GM19239 (cell line): ENCODE measurements at regions not wholly inside any gene's neighbourhood (a gene's known extent, or its start where the extent isn't known, plus 50 kb on each side); places are given as distances from the start of the nearest gene placed in this dataset.

Experiments
- DNase-seq: peaks from one replicate; pipeline ENCODE4 v3.0.0; 2011; ENCODE audit warnings: low spot score; ENCODE audit not compliant: insufficient read length
- FAIRE-seq: peaks from 2 replicates; lab custom pipeline; 2011; peaks lifted over from hg19 to GRCh38; lab: Jason Lieb, UNC

DNA sequence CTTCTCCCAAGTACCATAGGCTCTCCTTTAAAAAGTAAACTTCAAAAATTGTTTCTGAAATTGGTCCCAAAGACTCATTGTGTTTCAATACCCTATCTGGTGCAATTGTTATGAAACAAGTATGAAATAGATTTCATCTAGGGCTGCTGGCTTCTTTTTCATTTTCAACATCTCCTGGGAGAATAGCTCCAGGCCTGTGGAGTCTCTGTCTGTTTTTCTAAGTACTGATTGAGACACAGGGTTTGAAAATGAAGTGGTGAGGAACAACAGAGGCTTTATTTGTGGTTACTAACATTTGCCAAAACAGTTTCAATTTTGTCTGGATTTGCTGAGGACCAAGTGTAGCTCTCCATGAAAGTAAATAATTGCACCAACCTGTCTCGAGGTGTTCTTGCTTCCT is 315.9 kb upstream of the LRATD1 start:
- no peak for FAIRE-seq
- no peak for DNase-seq

GRCh38 chr2:14321357-14321756 is 311.2 kb upstream of the LRATD1 start:
- DNase-seq (no peak), FAIRE-seq (no peak)

- FAIRE-seq (no peak), DNase-seq (no peak)
Measured at GRCh38 chr2:14322306-14322705, 310.2 kb upstream of the LRATD1 start.

- DNase-seq, result no peak
- no peak for FAIRE-seq
Measured at GRCh38 chr2:14324308-14324707, 308.2 kb upstream of the LRATD1 start.

DNA sequence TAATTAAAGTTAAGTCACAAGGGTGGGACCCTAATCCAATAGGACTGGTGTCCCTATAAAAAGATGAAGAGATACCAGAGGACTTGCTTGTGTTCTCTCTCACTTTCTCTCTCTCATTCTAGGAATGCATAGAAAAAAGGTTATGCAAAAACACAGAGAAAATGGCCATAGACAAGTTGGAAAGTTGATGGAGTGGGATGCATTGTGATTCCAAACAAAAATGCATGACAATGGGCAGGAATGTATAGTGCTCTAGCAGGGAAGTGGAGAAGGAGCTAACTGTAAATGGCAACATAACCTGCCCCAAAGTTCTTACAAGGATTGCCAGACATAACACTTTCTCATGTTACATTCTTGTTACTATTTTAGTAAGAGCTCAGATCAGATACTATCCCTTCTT is 301.6 kb upstream of the LRATD1 start:
- DNase-seq (no peak), FAIRE-seq (no peak)

- DNase-seq (no peak), FAIRE-seq (no peak)
Measured at GRCh38 chr2:14336759-14337382, 295.6 kb upstream of the LRATD1 start.

- DNase-seq (no peak), FAIRE-seq (no peak)
Measured at GRCh38 chr2:14340703-14341102, 291.8 kb upstream of the LRATD1 start.

DNA sequence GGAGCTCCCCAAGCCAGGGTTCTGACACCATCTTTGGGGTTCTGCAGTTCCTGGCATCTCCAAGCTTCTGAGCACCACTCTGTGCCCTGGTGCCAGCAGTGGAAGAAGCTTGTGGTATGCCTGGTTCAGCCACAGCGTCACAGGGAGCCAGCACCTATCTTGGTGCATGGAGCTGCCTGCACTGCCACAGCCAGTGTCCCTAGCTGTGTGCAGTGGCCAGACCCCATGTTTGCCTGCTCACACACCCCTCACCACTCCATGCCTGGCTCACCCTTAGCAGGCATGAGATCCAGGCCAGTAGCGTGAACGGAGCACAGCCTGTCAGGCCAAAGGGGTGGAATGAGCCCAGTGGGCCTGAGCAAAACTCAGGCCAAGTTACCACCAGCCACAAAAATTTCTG is 290.2 kb upstream of the LRATD1 start:
- no peak for DNase-seq
- FAIRE-seq, result no peak

DNA sequence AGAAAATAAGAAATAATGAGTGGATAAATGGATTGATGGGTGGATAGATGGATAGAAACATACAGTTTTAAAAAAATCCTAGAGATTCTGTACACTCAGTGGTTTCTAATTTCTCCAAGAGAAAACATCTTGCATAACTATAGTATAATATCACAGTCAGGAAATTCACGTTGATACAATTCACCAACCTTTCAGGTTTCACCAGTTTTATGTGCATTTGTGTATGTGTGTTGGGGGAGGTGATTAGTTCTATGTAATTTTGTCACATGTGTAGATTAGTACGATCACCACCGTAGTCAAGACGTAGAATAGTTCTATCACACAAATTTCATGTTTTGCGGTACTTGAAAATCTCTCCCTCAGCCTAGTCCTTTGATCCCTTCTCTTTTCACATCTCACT is 288.2 kb upstream of the LRATD1 start:
- no peak for FAIRE-seq
- DNase-seq, result no peak

DNA sequence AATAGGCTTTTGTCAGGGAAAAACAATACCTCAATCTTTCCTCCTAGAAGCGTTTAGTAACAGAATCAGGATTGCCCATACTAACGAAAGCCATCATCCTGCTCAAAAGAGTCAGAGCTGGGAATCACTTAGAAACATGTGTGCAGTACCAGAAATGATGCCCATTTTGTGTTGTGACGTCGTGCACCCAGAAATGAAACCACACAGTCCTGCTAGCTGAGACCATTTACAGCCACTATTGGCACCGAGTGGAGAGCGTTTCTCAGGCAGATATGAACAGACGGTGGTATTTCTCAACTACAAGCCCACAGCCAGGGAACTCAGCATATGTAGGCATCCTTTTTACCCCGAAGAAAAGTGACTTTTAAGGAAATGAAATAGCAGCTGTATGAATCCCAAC is 284.3 kb upstream of the LRATD1 start:
- FAIRE-seq (no peak), DNase-seq (no peak)

DNA sequence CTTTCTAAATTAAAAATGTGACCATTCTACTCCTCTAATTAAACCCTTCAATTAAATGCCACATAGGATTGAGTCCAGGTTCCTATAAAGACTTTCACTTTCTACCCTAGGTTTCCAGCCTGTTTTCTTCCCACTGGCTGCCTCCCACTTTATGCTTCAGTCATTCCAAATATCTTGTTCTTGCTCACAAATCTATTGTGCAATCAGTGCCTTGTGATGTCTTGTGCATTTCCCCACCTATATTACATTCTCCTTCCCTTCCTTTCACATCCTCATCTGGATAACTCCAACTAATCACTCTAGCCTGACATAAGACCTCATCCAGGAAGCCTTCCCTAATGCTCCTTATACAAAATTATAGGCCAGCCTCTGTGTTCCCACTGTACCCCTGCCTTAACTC is 281.7 kb upstream of the LRATD1 start:
- DNase-seq (no peak), FAIRE-seq (no peak)

- no peak for DNase-seq
- FAIRE-seq, result no peak
Measured at GRCh38 chr2:14352067-14352466, 280.4 kb upstream of the LRATD1 start.

- no peak for DNase-seq
- no peak for FAIRE-seq
Measured at GRCh38 chr2:14354231-14354630, 278.3 kb upstream of the LRATD1 start.

GRCh38 chr2:14355102-14355501 is 277.4 kb upstream of the LRATD1 start:
- no peak for FAIRE-seq
- DNase-seq, result no peak

- DNase-seq (no peak), FAIRE-seq (no peak)
Measured at GRCh38 chr2:14358339-14358738, 274.2 kb upstream of the LRATD1 start.

DNA sequence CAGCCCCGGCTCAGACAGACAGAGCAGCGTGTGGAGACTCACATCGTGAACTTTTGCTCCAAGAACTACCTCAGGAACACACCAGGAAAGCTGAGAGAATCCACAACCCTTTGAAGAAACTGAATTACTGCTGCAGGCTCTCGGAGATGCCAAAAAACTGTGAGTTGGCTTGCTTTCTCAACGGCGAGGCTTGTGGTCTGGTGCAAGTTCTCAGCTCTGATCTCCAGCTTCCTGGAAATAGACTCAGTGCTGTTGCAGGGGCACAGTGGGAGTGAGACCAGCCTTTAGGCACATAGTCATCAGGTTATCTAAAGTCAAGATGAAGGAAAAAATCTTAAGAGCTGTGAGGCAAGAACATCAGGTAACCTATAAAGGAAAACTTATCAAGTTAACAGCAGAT is 273.7 kb upstream of the LRATD1 start:
- DNase-seq, result no peak
- no peak for FAIRE-seq

GRCh38 chr2:14363137-14363536 is 269.4 kb upstream of the LRATD1 start:
- DNase-seq (no peak), FAIRE-seq (no peak)

DNA sequence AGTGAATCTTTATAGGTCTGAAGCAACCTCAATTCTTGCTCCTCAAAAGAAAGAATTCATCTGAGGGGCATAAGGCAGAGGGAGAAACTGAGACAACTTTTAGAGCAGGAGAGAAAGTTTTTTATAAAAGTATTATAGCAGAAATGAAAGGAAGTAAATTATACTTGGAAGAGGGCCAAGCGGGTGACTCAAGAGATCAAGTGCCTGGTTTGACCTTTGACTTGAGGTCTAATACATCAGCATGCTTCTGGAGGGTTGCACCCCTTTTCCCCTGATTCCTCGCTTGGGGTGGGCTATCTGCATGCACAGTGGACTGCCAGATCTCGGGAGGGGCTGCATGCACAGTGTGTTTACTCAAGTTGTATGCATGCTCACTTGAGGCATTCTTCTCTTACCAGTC is 268.5 kb upstream of the LRATD1 start:
- FAIRE-seq, result no peak
- DNase-seq, result no peak

- DNase-seq (no peak), FAIRE-seq (no peak)
Measured at GRCh38 chr2:14364471-14364870, 268.0 kb upstream of the LRATD1 start.

GRCh38 chr2:14385043-14385442 is 247.5 kb upstream of the LRATD1 start:
- no peak for DNase-seq

DNA sequence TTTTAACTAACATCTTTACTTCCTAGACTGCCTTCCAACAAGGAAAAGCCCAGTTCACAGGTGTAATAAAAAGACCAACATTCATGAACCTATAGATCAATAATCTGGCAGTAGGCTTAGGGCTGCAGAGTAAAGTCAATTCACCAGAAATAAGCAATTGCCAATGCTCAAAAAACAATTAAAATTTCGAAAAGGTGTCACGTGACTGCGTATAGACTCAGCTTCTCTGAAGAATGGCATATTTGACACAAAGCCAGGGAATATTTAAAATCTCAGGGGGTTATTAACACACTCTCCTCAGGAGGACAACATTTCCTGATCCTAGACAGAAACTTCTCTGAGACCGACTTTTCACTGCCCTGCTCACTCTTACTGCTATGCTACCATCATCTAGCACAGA is 245.2 kb upstream of the LRATD1 start:
- FAIRE-seq, result no peak
- DNase-seq, result no peak

More at GRCh38 chr2:14385043-14385442, 247.5 kb upstream of the LRATD1 start:
- FAIRE-seq, result no peak

- no peak for DNase-seq
- FAIRE-seq, result no peak
Measured at GRCh38 chr2:14388724-14389123, 243.8 kb upstream of the LRATD1 start.
